ENCODE measurements at regions not wholly inside any gene's neighbourhood (a gene's known extent, or its start where the extent isn't known, plus 50 kb on each side); places are given as distances from the start of the nearest gene placed in this dataset.
"Not testable (repeated sequence)": the region's sequence is repeated elsewhere in the genome, so short reads cannot be mapped to it uniquely, and the experiment has no call there.

- no peak for TF ChIP-seq CTCF (IDR thresholded peaks at IDR 0.05; ENCODE audit: extremely low read depth, insufficient read depth, missing control alignments)
- in situ Hi-C loops (cut with MboI; ENCODE audit: low pct_unique_long_range_greater_than_20kb, low sequenced_read_pairs, unreplicated experiment) = no loop called here
- no peak for DNase-seq (ENCODE audit: low spot score)
Observed at GRCh38 chr5:119951330-119951934, 322.1 kb downstream of the FAM170A start.

GRCh38 chr5:119953474-119953873 lies 324.1 kb downstream of the FAM170A start:
- DNase-seq (ENCODE audit: low spot score) = no peak
- TF ChIP-seq CTCF (IDR thresholded peaks at IDR 0.05; ENCODE audit: extremely low read depth, insufficient read depth, missing control alignments) = no peak
- in situ Hi-C loops (cut with MboI; ENCODE audit: low pct_unique_long_range_greater_than_20kb, low sequenced_read_pairs, unreplicated experiment) = no loop called here

GRCh38 chr5:119954106-119954505 lies 324.7 kb downstream of the FAM170A start:
- in situ Hi-C loops (cut with MboI; ENCODE audit: low pct_unique_long_range_greater_than_20kb, low sequenced_read_pairs, unreplicated experiment) = no loop called here
- no peak for TF ChIP-seq CTCF (IDR thresholded peaks at IDR 0.05; ENCODE audit: extremely low read depth, insufficient read depth, missing control alignments)
- no peak for DNase-seq (ENCODE audit: low spot score)

GRCh38 chr5:119961993-119962392 lies 332.6 kb downstream of the FAM170A start:
- no peak for TF ChIP-seq CTCF (IDR thresholded peaks at IDR 0.05; ENCODE audit: extremely low read depth, insufficient read depth, missing control alignments)
- in situ Hi-C loops (cut with MboI; ENCODE audit: low pct_unique_long_range_greater_than_20kb, low sequenced_read_pairs, unreplicated experiment) = no loop called here
- no peak for DNase-seq (ENCODE audit: low spot score)

- in situ Hi-C loops (cut with MboI; ENCODE audit: low pct_unique_long_range_greater_than_20kb, low sequenced_read_pairs, unreplicated experiment) = no loop called here
- DNase-seq (ENCODE audit: low spot score) = no peak
- TF ChIP-seq CTCF (IDR thresholded peaks at IDR 0.05; ENCODE audit: extremely low read depth, insufficient read depth, missing control alignments) = no peak
Observed at GRCh38 chr5:119966028-119966427, 336.7 kb downstream of the FAM170A start.

- DNase-seq (ENCODE audit: low spot score) = no peak
- in situ Hi-C loops (cut with MboI; ENCODE audit: low pct_unique_long_range_greater_than_20kb, low sequenced_read_pairs, unreplicated experiment) = no loop called here
- TF ChIP-seq CTCF (IDR thresholded peaks at IDR 0.05; ENCODE audit: extremely low read depth, insufficient read depth, missing control alignments) = no peak
Observed at GRCh38 chr5:119968690-119969089, 339.3 kb downstream of the FAM170A start.

- DNase-seq (ENCODE audit: low spot score); in situ Hi-C loops (cut with MboI; ENCODE audit: low pct_unique_long_range_greater_than_20kb, low sequenced_read_pairs, unreplicated experiment): not testable (repeated sequence)
Observed at GRCh38 chr5:119987077-119987476, 357.7 kb downstream of the FAM170A start.
